ENCODE measurements at regions not wholly inside any gene's neighbourhood (a gene's known extent, or its start where the extent isn't known, plus 50 kb on each side); places are given as distances from the start of the nearest gene placed in this dataset.

GRCh38 chr1:238457610-238458009, 566.9 kb upstream of the ZP4 start:
- TF ChIP-seq CTCF (conservative IDR thresholded peaks at IDR 0.05), result no peak
- TF ChIP-seq ZFX (IDR thresholded peaks at IDR 0.05), result no peak
